ENCODE measurements at regions not wholly inside any gene's neighbourhood (a gene's known extent, or its start where the extent isn't known, plus 50 kb on each side); places are given as distances from the start of the nearest gene placed in this dataset.
"Not testable (repeated sequence)": the region's sequence is repeated elsewhere in the genome, so short reads cannot be mapped to it uniquely, and the experiment has no call there.

DNA sequence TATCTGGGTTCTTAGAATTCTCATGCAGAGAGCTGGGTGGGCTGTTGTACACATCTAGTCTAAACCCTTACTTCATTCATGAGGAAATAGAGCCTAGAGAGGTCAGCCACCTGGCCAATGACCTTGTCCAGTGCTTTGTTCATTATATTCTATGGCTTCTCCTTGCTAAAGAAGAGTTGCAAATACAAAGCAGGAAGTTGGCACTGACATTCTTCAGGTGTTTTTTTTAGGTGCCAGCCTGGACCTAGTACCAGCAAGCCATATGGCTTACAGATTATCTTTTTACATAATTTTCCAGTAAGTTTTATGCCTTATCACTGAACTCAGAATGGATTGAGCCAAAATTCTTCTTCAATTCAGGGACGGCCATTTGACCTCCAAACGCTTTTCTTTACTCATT lies 54.7 kb upstream of the PGM2 start:
- DNase-seq = no peak

DNA sequence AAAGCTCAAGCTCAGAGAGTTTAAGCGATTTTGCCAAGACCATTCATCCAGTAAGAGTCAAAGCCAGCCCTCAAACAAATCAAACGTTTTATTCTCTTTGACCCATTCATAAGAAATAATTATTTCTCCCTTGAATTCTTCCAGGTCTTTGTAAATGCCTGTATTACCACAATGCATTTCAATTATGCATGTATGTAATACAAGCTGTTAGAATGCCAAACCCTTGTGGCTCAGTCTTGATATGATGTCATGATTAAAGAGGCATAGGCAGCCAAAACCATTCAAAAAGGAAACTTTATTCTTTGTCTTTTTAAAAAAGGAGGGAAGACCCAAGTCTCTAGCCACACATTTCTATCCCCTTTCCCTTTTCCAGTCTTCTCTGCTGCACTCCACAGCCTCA lies 56.5 kb upstream of the PGM2 start:
- peak; percentile 30 for DNase-seq

- DNase-seq = no peak
Measured at GRCh38 chr4:37769391-37769989, 57.0 kb upstream of the PGM2 start.

GRCh38 chr4:37767546-37767945 lies 58.9 kb upstream of the PGM2 start:
- DNase-seq = peak; percentile 33

DNA sequence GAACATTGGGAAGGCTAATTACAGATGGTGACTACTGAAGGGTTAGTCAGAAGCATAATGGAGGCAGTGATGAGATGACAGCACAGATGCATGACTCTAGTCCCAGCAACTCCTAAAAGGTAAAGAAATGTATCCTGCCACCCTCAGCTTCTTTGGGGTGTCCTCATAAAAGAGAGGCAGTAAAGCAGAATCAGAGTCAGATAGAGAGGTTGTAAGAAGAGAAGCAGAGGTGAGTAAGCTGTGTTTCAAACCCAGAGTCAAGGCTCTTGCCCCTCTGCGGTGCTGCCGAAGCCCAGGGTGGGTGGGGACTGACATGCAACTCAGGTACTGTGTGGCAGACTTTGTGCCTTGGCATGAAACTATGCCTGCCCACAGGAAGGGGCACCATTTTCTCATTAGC lies 59.5 kb upstream of the PGM2 start:
- no peak for DNase-seq

- no peak for DNase-seq
Measured at GRCh38 chr4:37765741-37766140, 60.7 kb upstream of the PGM2 start.

DNA sequence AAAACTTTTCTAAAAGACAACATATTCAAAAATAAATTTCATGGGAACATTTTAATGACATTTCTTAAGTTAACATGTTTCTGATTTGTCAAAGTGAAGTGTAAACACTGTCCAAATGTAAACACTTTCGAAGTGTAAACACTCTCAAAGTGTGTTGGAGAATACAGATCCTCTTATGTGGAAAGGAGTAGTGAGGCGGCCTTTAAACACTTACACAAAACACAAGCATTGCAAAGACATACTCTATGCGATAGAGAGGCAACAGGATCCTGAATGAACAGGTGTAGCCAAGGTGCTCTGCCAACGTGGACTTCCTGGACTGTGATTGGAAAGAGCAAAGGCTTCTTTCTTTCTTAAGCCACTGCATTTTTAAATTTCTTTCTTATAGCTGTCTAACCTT lies 62.7 kb upstream of the PGM2 start:
- no peak for DNase-seq

- DNase-seq = no peak
Measured at GRCh38 chr4:37762991-37763368, 63.5 kb upstream of the PGM2 start.

DNA sequence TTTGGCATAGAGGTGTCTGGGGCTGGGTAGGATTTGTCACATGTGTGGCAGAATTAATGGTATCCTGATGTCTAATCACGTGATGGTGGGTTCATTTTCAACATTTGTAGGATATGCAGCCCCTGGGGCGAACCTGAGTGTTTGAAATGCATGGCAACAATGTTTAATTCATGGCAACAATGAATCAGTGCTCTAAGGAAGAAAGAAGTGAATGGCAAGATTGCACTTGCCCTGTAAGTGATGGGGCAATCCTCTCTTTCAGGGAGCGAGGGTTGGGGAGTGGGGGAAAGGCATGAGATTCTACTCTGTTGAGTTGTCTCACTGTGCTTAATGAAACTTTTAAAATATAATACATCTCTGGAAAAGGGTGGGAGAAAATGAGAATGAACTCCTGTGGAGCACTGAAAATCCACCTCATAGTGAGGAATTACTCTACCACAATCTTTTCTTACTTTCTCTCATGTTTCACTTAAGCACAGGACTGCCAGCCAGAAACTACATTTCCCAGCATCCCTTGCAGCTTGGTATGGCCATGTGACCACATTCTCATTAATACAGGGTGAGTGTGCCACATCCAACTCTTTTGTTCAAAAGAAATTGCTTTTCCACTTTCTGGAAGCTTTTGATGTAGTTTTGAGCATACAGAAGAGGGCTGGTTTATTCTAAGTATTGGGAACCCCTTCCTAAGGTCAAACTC lies 64.0 kb upstream of the PGM2 start:
- peak; percentile 34 for DNase-seq

DNA sequence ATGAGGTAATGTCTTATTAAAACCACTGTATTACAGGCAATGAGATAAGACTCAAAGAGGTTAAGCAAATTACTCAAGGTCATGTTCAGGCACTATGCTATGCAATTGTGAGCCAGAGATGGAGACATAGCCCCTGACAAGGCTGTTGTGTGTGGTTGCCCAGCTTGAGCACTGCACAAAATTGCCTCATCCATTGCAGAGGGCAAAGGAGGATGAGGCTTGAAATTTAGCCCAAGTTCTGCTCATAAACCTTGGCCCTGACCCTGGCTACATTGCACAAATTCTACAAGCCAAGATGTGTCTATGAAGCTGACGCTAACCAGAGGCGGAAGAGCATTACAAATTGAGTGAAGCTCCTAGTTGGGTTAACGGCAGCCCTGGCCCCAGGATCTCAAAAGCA lies 65.6 kb upstream of the PGM2 start:
- DNase-seq = no peak

GRCh38 chr4:37759833-37760232 lies 66.7 kb upstream of the PGM2 start:
- no peak for DNase-seq

- peak; percentile 13 for DNase-seq
Measured at GRCh38 chr4:37758226-37758625, 68.3 kb upstream of the PGM2 start.

DNA sequence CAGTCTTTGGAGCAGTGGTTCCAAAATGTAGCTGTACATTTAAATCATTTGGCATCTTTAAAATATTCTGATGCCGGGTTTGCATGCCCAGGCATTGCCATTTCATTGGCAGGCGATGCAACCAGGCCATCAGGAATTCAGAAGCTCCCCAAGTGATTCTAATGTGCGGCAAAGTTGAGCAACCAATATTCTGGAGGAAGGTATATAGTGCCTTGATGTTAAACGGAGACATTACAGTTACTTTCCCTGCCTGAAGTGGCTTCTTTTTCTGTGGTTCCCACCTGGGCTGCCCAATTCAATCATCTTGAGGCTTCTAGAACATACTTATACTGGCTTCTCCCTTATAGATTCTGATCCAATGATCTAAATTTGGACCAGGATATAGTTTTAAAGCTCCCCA lies 68.7 kb upstream of the PGM2 start:
- DNase-seq = no peak

GRCh38 chr4:37757121-37757520 lies 69.4 kb upstream of the PGM2 start:
- DNase-seq = no peak

DNA sequence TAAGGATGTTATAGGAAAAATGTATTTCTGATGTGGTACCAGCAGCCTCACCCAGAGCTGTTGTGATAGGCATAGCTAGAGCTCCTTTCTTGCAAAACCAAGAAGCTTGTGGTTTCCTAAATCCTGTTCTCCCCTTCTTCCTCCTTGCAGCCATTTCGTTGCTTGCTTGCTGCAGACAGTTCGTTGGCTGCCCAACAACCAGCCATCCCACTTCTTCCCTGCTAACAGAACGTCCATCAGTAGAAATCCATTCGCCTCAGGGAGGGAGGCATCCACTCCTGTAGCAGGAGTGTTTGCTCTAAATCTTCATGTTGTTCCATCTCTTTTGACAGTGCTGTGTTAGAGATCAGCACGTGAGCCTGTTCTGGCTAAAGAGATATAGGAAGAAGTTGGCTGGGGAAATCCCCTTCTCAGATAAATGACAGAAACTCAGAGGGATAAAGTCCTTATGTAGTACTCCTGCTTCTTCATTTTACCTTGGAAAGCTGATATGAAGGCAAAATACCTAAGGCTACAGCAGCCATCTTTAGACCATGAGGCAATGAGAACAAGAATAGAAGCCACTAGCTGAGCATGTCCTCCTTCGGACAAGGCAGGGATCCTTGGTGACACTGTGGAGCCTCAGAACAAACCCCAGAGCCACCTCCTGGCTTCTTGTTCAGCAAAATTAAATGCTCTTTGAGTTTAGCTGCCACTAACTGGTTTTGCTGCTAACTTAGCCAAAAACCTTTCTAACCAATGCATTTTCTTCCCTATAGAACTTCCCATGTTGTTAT lies 68.4 kb upstream of the RELL1 start:
- DNase-seq = no peak

DNA sequence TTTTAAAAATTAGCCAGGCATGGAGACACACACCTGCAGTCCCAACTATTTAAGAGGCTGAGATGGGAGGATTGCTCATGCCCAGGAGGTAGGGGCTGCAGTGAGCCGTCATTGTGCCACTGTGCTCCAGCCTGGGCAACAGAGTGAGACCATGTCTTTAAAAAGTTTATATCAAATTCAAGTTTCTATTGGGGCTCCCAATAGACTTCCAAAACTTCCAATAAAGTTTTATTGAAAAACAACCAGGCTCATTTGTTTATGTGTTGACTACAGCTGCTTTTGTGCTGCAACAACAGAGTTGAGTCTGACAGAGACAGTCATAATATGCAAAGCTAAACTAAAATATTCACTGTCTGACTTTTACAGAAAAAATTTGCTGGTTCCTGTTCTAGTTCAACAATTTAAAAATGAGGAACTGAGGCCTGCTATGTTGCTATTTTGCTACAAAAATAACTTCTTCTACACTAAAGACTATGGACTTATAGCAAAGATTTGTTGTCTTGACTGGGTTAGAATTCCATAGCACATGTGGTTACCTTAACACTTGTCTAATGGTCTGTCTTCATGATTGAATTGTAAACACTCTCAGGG lies 63.3 kb upstream of the RELL1 start:
- DNase-seq = no peak

- no peak for DNase-seq
Measured at GRCh38 chr4:37748485-37748884, 62.3 kb upstream of the RELL1 start.

- no peak for DNase-seq
Measured at GRCh38 chr4:37747772-37748330, 61.7 kb upstream of the RELL1 start.

DNA sequence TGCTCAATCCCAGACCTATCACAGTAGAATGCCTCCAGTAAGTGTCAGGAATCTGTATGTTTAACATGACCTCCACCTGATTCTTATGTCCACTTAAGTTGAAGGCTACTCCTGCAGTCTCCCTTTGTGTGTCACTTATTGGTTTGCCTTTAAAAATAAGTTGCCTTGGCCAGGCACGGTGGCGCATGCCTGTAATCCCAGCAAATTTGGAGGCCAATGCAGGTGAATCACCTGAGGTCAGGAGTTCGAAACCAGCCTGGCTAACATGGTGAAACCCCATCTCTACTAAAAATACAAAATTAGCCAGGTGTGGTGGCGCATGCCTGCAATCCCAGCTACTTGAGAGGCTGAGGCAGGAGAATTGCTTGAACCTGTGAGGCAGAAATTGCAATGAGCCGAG lies 60.7 kb upstream of the RELL1 start:
- DNase-seq = not testable (repeated sequence)

- no peak for DNase-seq
Measured at GRCh38 chr4:37745946-37746345, 59.8 kb upstream of the RELL1 start.

- peak; percentile 38 for DNase-seq
Measured at GRCh38 chr4:37742149-37742548, 56.0 kb upstream of the RELL1 start.

DNA sequence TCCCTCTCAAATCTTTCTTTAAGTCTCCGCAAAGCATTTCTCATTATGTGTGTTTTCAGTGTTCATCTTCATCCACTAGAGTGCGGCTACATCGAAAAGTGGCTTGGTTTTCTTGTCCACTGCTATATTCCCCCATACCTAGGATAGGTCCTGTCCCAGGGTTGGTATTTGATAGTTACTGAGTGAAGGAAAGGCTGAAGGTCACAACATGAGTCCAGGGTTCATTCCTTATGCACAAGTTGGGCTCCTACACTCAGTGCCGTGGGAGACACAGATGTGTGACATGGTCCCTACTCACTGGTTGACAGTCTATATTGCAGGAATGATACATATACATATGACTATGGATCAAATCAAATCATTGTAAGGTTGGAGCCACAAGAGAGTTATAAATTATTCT lies 55.4 kb upstream of the RELL1 start:
- no peak for DNase-seq

GRCh38 chr4:37740546-37740945 lies 54.4 kb upstream of the RELL1 start:
- DNase-seq = no peak

- peak; percentile 76 for DNase-seq
Measured at GRCh38 chr4:37737466-37737865, 51.3 kb upstream of the RELL1 start.

All from EL (cell line).